HG03196 (cell line): ENCODE measurements at regions not wholly inside any gene's neighbourhood (a gene's known extent, or its start where the extent isn't known, plus 50 kb on each side); places are given as distances from the start of the nearest gene placed in this dataset.
A peak's percentile ranks its signal among the peaks of the same experiment; 100 is the strongest.
"Not testable (repeated sequence)": the region's sequence is repeated elsewhere in the genome, so short reads cannot be mapped to it uniquely, and the experiment has no call there.

Experiments used
- ATAC-seq: cut with Tn5 transposase; IDR thresholded peaks from one replicate; pipeline ENCODE4 v1.9.1; 2021; ENCODE audit not compliant: unreplicated experiment

DNA sequence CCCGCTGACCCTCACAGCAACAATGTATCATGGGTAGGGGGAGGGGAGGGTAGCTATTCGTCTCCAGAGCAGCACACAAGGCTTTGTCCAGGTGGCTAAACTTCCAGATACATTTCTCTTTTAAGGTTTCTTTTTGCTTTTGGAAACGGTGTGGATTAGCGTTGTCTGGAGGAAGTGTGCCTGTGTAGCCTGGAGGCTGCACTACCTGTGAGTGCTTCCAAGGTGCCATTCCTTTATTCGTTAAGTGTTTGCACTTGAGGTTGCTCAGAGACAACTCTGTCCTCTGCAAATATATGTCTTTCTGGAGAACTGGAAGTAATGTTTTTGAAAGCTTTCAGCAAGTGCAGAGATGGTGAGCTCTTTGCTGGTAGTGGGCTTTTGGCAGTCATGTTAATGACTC, 53.1 kb downstream of the HSFY1 start:
- ATAC-seq = not testable (repeated sequence)

DNA sequence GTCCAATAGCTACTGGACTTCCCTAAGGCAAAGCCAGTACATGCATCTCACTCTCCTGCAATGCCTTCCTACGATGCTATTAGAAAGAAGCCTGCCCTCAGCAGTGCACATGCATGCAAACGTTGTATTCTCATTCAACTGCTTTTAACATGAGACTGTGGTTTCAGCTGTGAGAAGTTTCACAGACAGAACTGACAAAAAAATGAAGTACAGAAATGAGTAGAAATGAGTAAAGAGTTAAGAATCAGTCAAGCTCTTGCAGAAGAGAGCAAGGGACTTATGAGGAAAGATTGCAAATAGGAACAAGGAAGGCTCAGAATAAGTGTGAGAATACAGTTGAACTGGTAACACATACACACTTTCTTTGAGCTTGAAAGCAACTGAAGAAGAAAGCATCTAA, 54.8 kb downstream of the HSFY1 start:
- ATAC-seq = peak; percentile 73

GRCh38 chrY:18606251-18606650, 59.7 kb downstream of the HSFY1 start:
- not testable (repeated sequence) for ATAC-seq

GRCh38 chrY:18608205-18608604, 61.7 kb downstream of the HSFY1 start:
- ATAC-seq = not testable (repeated sequence)

GRCh38 chrY:18615809-18616208, 69.3 kb downstream of the HSFY1 start:
- not testable (repeated sequence) for ATAC-seq

DNA sequence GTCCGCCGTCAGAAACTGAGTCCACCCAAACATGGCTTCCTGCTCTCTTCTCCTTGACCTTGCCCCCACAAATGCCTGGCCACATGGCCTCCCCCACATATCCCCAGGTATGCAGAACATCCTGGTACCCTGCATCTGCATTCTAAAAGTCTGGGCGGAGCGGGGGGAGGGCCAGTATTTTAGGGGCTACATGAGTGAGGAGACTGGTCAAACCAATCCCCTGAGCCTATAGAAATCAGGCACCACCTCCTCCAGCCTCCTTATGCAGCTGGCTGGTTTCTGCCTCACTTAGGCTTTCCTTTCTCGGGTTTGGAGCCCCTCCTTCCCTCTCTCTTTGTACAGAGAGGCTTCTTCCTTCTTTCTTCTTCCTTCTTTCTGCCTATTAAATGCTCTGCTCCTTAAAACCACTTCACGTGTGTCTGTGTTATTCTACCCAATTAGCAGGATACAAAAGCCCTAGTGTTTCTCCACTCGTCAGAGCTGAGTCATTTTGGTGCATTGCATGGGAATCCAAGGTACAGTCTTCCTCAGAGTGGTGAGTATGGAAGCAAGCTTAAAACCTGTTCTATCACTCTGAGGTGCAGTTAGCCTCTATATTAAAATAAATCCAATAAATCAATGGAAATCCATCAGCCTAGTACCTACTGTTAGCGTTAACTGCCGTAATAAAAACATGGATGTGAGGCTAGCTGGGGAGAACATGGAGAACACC, 83.4 kb downstream of the HSFY1 start:
- ATAC-seq = not testable (repeated sequence)

GRCh38 chrY:18630571-18630970, 84.1 kb downstream of the HSFY1 start:
- ATAC-seq = not testable (repeated sequence)

DNA sequence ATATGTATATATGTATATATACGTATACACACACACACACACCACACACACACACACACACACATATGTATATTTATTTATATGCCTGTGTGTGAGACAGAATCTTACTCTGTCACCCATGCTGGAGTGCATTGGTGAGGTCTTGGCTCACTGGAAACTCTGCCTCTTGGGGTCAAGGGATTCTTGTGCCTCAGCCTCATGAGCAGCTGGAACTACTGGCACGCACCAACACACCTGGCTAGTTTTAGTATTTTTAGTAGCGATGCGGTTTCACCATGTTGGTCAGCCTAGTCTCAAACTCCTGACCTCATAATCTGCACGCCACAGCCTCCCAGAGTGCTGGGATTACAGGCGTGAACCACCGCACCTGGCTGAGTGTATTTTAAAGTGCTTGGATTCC, 85.1 kb downstream of the HSFY1 start:
- not testable (repeated sequence) for ATAC-seq

DNA sequence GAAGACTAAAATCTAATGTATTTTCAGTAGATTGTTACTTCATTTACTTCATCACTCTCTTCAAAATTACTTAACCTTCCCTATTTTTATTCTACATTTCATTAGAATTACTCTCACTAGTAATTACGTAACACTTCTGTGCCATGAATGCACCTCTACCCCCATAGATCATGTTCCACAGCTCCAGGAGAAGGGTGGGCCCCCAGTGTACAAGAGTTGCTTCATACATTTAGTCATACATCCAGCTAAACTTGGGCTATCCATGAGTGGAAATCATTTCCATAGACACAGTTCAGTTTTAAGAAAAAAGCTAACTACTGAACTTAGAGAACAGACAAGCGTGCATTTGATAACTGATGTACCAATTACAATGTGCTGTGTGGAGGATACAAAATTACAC, 104.2 kb downstream of the HSFY1 start:
- no peak for ATAC-seq

GRCh38 chrY:18664559-18664958, 109.0 kb downstream of the HSFY2 start:
- peak; percentile 68 for ATAC-seq

GRCh38 chrY:18669790-18670189, 103.7 kb downstream of the HSFY2 start:
- no peak for ATAC-seq

GRCh38 chrY:18671970-18672369, 101.6 kb downstream of the HSFY2 start:
- no peak for ATAC-seq

- ATAC-seq = not testable (repeated sequence)
These were observed 87.5 kb downstream of the HSFY2 start for GRCh38 chrY:18686027-18686426.

DNA sequence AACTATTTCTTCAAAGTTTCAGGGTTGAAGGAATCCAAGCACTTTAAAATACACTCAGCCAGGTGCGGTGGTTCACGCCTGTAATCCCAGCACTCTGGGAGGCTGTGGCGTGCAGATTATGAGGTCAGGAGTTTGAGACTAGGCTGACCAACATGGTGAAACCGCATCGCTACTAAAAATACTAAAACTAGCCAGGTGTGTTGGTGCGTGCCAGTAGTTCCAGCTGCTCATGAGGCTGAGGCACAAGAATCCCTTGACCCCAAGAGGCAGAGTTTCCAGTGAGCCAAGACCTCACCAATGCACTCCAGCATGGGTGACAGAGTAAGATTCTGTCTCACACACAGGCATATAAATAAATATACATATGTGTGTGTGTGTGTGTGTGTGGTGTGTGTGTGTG, 85.2 kb downstream of the HSFY2 start:
- ATAC-seq = not testable (repeated sequence)

GRCh38 chrY:18689420-18689819, 84.1 kb downstream of the HSFY2 start:
- not testable (repeated sequence) for ATAC-seq

DNA sequence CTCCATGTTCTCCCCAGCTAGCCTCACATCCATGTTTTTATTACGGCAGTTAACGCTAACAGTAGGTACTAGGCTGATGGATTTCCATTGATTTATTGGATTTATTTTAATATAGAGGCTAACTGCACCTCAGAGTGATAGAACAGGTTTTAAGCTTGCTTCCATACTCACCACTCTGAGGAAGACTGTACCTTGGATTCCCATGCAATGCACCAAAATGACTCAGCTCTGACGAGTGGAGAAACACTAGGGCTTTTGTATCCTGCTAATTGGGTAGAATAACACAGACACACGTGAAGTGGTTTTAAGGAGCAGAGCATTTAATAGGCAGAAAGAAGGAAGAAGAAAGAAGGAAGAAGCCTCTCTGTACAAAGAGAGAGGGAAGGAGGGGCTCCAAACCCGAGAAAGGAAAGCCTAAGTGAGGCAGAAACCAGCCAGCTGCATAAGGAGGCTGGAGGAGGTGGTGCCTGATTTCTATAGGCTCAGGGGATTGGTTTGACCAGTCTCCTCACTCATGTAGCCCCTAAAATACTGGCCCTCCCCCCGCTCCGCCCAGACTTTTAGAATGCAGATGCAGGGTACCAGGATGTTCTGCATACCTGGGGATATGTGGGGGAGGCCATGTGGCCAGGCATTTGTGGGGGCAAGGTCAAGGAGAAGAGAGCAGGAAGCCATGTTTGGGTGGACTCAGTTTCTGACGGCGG, 83.5 kb downstream of the HSFY2 start:
- ATAC-seq = not testable (repeated sequence)

DNA sequence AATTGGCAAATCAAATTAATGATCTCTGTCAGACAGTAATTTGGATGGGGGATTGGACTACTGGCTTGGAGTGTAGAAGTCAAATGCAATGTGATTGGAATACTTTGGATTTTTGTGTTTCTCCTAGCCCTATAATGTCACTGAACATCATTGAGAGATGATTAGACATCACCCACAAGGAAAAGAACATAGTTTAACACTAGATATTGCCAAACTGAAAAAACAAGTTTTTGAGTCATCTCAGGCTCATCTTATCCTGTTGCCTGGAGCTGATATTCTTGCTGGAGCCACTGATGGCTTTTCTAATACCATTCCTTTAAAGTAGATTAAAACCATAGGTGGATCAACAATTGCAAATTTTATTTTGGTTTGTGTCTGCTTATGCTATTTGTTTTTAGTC, 76.7 kb downstream of the HSFY2 start:
- ATAC-seq = not testable (repeated sequence)

GRCh38 chrY:18704198-18704597, 69.3 kb downstream of the HSFY2 start:
- ATAC-seq = not testable (repeated sequence)

DNA sequence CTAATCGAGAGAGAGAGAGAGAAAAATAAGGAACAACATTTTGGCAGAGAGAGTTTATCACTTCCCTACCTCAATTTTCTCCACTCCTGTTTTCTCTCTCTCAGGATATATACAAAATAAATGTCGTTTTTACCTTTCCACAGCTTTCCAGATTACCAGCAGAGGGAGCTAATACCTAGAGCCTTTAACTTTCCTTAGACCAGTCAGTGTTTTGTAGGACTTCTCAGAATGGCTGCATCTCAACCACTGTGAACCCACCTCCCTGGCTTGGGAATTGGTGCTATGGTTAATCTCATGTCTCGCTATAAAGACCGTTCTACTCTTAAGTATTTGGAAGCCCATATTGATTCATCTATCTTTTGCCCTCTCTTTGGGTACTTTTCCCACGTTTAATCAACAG, 61.8 kb downstream of the HSFY2 start:
- not testable (repeated sequence) for ATAC-seq

- not testable (repeated sequence) for ATAC-seq
These were observed 59.8 kb downstream of the HSFY2 start for GRCh38 chrY:18713760-18714159.

- not testable (repeated sequence) for ATAC-seq
These were observed 54.8 kb downstream of the HSFY2 start for GRCh38 chrY:18718714-18719113.

DNA sequence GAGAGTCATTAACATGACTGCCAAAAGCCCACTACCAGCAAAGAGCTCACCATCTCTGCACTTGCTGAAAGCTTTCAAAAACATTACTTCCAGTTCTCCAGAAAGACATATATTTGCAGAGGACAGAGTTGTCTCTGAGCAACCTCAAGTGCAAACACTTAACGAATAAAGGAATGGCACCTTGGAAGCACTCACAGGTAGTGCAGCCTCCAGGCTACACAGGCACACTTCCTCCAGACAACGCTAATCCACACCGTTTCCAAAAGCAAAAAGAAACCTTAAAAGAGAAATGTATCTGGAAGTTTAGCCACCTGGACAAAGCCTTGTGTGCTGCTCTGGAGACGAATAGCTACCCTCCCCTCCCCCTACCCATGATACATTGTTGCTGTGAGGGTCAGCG, 53.1 kb downstream of the HSFY2 start:
- not testable (repeated sequence) for ATAC-seq
